CD1c-positive myeloid dendritic cell (primary cell): ENCODE measurements at regions not wholly inside any gene's neighbourhood (a gene's known extent, or its start where the extent isn't known, plus 50 kb on each side); places are given as distances from the start of the nearest gene placed in this dataset.
"Not testable (repeated sequence)": the region's sequence is repeated elsewhere in the genome, so short reads cannot be mapped to it uniquely, and the experiment has no call there.

Experiments
- DNase-seq: peaks from one replicate; pipeline ENCODE4 v3.0.0-alpha.2; 2016; ENCODE audit errors: extremely low spot score

DNA sequence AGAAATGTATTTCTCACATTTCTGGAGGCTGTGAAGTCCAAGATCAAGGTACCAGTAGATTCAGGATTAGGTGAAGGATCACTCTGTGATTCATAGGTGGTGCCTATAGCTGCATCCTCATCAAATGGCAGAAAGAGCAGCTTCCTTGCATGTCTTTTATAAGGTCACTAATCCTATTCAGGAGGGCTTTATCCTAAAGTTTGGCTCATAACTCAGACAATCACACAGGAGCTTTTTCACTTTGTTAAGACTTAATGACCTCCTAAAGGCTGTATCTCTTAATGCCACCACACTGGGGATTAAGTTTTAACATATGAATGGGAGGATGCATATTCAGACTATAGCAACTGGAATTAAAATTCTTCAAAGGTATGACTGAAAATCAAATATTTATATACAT is 861.1 kb downstream of the DACH1 start:
- DNase-seq: no peak

DNA sequence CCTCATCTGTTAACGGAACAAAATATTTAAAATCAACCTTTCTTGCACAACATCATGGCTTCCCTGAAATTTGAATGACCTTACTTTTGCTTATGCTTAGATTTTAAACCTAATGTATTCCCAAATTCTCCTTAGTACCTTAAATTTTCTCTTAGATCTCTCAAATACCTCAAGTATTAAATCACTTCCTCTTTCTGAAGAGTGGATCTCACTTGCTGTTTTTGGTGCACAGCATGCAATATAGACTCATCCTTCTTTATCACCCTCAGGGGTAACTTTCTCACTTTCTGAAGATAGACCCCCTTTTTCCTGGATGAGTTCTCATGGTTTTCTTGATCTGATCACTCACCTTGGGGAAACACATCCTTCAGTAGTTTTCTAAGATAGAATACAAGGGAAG is 871.7 kb downstream of the DACH1 start:
- no peak for DNase-seq

DNA sequence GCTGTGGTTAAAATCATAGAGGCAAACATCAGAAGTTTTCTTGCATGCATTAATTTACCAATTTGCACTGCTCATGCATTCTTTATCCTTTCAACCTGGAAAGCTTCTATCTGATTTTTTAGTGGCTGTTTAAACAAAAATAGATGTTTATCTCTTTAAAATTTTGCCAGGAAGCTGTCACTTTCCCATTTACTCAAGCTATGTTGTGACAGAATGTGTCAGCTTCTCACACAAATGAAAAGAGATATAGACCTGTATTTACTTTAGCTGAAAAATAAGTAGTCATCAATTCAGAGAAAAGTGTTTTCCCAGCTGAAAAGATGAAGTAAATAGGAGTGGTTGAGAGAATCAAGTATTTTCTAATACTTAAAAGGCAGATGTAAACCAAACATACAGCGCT is 872.8 kb downstream of the DACH1 start:
- no peak for DNase-seq

- no peak for DNase-seq
Measured at GRCh38 chr13:70987043-70987442, 878.8 kb upstream of the KLHL1 start.

DNA sequence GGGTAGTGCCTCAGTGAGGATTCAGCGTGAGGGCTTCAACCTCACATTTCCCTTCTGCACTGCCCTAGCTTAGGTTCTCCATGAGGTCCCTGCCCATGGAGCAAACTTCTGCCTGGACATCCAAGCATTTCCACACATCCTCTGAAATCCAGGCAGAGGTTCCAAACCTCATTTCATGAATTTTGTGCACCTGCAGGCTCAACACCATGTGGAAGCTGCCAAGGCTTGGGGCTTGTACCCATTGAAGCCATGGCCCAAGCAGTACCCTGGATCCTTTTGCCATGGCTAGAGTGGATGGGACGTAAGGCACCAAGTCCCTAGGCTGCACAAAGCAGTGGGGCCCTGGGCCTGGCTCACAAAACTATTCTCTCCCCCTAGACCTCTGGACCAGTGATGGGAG is 877.1 kb upstream of the KLHL1 start:
- no peak for DNase-seq

DNA sequence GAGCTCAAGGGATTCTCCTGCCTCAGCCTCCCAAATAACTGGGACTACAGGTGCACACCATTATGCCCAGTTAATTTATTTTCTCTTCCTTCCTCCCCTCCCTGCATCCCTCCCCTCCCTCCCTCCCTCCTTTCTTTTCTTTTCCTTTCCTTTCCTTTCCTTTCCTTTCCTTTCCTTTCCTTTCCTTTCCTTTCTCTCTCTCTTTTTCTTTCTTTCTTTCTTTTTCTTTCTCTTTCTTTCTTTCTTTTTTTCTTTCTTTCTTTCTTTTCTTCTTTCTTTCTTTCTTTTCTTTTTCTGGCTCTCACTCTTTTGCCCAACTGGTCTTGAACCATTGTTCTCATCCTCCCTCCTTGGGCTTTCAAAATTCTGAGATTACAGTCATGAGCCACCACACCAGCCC is 873.0 kb upstream of the KLHL1 start:
- DNase-seq: not testable (repeated sequence)

GRCh38 chr13:70969321-70969720 is 861.1 kb upstream of the KLHL1 start:
- DNase-seq: no peak

DNA sequence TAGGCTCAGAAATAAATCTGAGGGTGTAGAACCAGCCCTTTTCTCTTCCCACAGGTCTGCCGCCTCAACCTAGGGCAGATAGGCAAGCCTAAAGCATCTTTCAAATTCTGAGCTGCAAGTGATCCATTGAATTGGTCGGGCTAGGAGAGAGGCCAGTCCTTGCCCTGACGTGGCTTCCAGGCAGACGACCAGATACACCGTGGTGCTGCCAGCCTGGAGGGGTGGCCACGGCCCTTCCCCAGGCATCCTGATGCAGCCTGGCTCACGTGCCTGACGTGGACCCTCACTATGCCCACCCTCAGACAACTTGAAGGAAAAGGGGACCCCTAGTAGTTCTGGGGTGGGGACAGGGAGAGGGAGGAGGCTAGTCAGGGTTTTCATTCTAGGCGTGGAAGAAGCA is 859.3 kb upstream of the KLHL1 start:
- no peak for DNase-seq

- no peak for DNase-seq
Measured at GRCh38 chr13:70964874-70965273, 856.6 kb upstream of the KLHL1 start.

DNA sequence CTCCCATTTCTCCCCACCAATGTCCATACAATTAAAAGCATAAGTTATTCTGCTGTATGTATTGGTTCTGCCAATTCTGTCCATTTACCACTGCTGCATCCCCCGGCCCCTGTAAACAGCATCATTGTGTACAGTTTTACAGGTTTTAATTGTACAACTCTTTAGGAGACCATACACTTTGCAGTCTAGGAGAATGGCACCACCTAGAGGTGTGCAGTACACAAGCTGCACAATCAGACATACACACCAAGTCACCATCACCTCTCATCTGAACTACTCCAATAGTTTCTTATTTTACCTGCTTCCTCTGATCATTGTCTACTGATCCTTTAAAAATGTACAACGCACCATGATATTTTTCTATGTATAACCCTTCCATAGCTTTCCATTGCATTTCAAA is 855.9 kb upstream of the KLHL1 start:
- DNase-seq: no peak

DNA sequence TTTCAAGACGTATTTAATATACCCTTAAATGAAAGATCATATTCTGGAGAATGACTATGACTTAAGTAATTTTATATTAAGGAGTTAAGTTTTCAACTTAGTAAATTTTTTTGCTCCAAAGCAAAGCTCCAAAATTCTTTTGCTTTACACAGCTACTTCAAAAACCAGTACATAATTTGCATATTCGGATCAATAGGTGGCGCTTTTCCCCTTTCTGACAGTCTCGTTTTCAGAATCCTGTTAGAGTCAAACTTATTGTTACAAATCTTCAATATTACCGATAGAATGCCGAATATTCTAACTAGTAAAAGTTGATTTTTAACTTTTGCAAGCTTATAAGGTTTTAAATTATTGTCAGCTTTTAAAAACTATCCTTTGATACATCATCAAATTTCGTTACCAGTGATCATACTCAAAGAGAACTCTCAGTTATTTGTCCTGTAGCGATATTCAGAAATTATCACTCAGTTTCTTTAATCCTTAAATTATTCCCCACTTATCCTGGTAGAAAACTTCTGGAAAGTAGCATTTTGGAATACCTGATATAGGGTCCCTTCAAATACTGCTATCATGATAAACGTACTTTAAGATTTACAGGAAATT is 852.7 kb upstream of the KLHL1 start:
- peak; percentile 24 for DNase-seq

- DNase-seq: no peak
Measured at GRCh38 chr13:70959035-70959775, 851.0 kb upstream of the KLHL1 start.

GRCh38 chr13:70955887-70956286 is 847.6 kb upstream of the KLHL1 start:
- DNase-seq: no peak

GRCh38 chr13:70950664-70951063 is 842.4 kb upstream of the KLHL1 start:
- no peak for DNase-seq

DNA sequence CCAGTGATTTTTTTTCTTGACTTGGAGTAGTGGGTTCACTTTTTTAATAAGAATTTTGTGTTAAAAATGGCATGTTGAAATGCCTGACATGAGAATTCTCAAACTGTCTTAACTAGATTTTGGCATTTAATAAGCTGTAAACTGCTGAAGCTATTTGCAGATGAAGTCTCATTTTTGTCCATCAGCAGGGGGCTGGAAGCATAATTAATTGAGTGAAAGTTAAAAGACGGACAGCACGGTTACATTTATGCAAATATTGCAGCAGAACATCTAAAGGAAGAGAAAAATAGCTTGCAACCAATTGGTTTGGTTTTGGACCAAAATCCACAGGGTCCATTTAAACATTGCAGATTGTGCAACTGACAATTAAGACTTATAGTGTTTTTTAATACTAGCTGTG is 837.3 kb upstream of the KLHL1 start:
- no peak for DNase-seq

- DNase-seq: no peak
Measured at GRCh38 chr13:70941454-70941853, 833.2 kb upstream of the KLHL1 start.

DNA sequence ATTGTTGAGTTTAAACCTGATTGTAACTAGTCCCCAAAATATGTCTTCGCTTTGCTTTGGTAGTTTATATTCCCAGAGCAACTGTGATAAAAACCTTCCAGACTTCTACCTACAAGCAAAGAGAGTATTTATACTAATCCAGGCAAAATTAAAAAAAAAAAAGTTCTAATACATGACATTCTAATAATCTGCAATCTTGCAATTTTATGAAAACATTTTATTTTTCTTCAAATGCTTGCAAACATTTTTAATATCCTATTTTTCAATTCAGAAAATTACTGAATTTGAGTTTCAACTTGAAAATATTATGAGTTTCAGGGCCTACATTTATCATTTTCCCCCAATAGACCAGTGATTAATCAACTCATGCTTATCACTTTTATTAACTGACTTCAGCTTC is 830.2 kb upstream of the KLHL1 start:
- no peak for DNase-seq

DNA sequence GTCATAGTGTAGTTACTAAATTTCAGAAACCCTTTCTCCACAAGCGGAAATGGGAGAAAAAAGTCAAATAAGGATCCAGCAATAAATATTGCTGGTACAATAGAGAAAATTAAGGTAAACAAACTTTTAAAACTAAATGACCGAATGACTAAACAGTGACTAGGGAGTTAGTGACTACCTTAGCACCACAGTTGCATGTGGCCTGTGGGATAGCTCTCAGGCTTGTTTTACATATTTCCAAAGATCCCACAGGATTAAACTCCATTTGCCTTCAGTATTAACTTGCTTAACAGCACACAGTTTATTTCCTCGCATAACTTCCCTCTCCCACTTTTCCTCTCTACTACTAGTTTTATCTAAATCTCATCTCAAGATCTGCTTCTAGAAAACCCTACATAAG is 824.3 kb upstream of the KLHL1 start:
- no peak for DNase-seq

- no peak for DNase-seq
Measured at GRCh38 chr13:70923863-70924752, 815.9 kb upstream of the KLHL1 start.

DNA sequence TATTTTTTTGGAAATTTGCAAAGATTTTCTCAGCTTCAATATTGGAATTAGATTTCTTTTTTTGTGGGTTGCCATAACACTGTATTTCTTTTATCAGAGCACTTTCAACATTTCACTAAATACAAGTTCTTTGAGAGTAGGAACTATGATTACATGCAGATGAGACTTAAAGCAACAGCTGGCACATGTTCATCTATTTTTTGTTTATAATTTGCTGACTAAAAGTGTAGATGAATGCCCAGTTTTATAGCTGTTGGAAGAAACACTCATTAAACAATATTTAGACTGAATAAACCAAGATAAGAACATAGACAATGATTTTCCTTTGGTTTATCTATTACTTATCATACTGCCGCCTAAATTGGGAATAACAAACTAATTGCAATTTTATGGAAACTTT is 803.0 kb upstream of the KLHL1 start:
- DNase-seq: no peak

DNA sequence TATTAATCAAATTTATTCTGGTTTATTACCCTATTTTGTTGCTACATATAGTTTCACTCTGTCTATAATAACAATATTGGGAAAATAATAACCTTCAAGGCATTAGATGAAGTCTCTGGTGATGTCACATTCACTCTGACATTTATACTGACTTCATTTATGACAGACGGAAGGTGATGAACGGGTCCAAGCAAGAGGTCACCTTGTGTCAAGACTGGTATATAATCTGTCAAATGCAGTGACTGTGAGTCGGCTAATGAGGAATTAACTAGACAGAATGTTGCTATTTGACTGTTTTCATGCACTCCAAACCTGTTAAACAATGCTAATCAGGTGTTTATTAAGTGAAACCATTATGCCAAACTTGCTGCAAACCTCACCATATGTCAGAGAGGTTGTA is 800.5 kb upstream of the KLHL1 start:
- DNase-seq: no peak

- no peak for DNase-seq
Measured at GRCh38 chr13:70905035-70905434, 796.8 kb upstream of the KLHL1 start.

DNA sequence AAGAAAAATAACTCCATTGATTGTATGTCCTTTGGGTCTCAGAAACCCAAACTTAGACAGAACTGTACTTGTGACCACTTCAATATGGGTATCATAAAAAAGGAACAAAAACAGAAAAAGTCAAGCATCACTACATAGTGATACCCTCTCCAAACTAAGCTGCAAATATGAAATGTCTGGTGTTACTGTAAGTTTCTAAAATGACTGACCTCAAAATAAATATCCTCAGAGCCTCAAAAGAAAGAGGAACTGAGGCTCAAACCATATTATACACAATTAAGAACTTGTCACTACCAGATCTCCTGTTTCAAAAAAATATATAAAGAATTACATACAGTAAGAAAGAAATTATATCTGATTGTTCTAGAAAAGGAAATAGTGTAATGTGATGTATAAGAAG is 787.9 kb upstream of the KLHL1 start:
- no peak for DNase-seq
